Lower lobe of right lung (tissue), 2 donors: ENCODE measurements at regions not wholly inside any gene's neighbourhood (a gene's known extent, or its start where the extent isn't known, plus 50 kb on each side); places are given as distances from the start of the nearest gene placed in this dataset.

Experiments used
- ATAC-seq, 2 donors: fragments of 200-7000 bp; cut with Tn5 transposase; one replicate each; pipeline ENCODE4 v1.9.1; 2020 to 2022; ENCODE audit warnings: mild to moderate bottlenecking in 2 of 2, moderate library complexity in 2 of 2
- DNase-seq: peaks from one replicate; pipeline ENCODE4 v3.0.0-alpha.2; 2020
- H3K27ac ChIP-seq: fragments of 200-600 bp; one replicate; pipeline ENCODE4 v1.8.0; 2022
- H3K27me3 ChIP-seq: fragments of 200-600 bp; one replicate; pipeline ENCODE4 v1.8.0; 2022; ENCODE audit warnings: low read depth
- H3K36me3 ChIP-seq: fragments of 200-600 bp; one replicate; pipeline ENCODE4 v1.8.0; 2022; ENCODE audit warnings: mild to moderate bottlenecking
- H3K4me1 ChIP-seq: fragments of 200-600 bp; one replicate; pipeline ENCODE4 v1.8.0; 2022
- H3K4me3 ChIP-seq: fragments of 200-600 bp; one replicate; pipeline ENCODE4 v1.8.0; 2022; ENCODE audit warnings: mild to moderate bottlenecking
- H3K9me3 ChIP-seq: fragments of 200-600 bp; one replicate; pipeline ENCODE4 v1.8.0; 2022
- CTCF ChIP-seq: fragments of 200-600 bp; IDR thresholded peaks from one replicate; pipeline ENCODE4 v1.8.0; 2022; ENCODE audit warnings: antibody characterized with exemption, mild to moderate bottlenecking
- intact Hi-C: fragments of 100-400 bp; cut with DNase I; formaldehyde crosslinking; loops from one replicate; pipeline ENCODE4 v1.11.0; 2022
- donor health status: DM: no; HTN: yes; CAD: no; lungs with severe emphysema.

- peaks cover 4% of the 10 kb centered on the region for H3K27me3 ChIP-seq
- no peak overlapping the region for H3K27ac ChIP-seq
- H3K36me3 ChIP-seq: no peaks in the 10 kb centered on the region
- DNase-seq: no peak
- H3K4me3 ChIP-seq: no peak overlapping the region
- ATAC-seq: no peak
- TF ChIP-seq CTCF: no peak
- no peaks in the 10 kb centered on the region for H3K4me1 ChIP-seq
- intact Hi-C loops: no loop called here
- no peaks in the 10 kb centered on the region for H3K9me3 ChIP-seq
Observed at GRCh38 chr2:216315802-216316603, 56.3 kb downstream of the MARCHF4 start.

GRCh38 chr2:216312441-216312840, 59.8 kb downstream of the MARCHF4 start:
- intact Hi-C loops: no loop called here
- H3K4me3 ChIP-seq: no peak overlapping the region
- H3K27ac ChIP-seq: no peak overlapping the region
- H3K9me3 ChIP-seq: no peaks in the 10 kb centered on the region
- no peak for DNase-seq
- no peaks in the 10 kb centered on the region for H3K4me1 ChIP-seq
- ATAC-seq: no peak
- no peak for TF ChIP-seq CTCF
- H3K27me3 ChIP-seq: peaks cover 4% of the 10 kb centered on the region
- H3K36me3 ChIP-seq: no peaks in the 10 kb centered on the region

GRCh38 chr2:216308576-216308975, 63.7 kb downstream of the MARCHF4 start:
- intact Hi-C loops: no loop called here
- no peaks in the 10 kb centered on the region for H3K9me3 ChIP-seq
- H3K4me3 ChIP-seq: no peak overlapping the region
- no peak overlapping the region for H3K27ac ChIP-seq
- H3K27me3 ChIP-seq: no peaks in the 10 kb centered on the region
- no peaks in the 10 kb centered on the region for H3K36me3 ChIP-seq
- no peak for TF ChIP-seq CTCF
- DNase-seq (no peak), ATAC-seq (no peak)
- no peaks in the 10 kb centered on the region for H3K4me1 ChIP-seq

GRCh38 chr2:216307496-216307895, 64.8 kb downstream of the MARCHF4 start:
- no peak overlapping the region for H3K4me3 ChIP-seq
- no peak for TF ChIP-seq CTCF
- no peaks in the 10 kb centered on the region for H3K4me1 ChIP-seq
- intact Hi-C loops: no loop called here
- H3K27me3 ChIP-seq: no peaks in the 10 kb centered on the region
- H3K27ac ChIP-seq: no peak overlapping the region
- ATAC-seq (no peak), DNase-seq (no peak)
- no peaks in the 10 kb centered on the region for H3K9me3 ChIP-seq
- H3K36me3 ChIP-seq: no peaks in the 10 kb centered on the region

GRCh38 chr2:216306868-216307267, 65.4 kb downstream of the MARCHF4 start:
- H3K4me1 ChIP-seq: no peaks in the 10 kb centered on the region
- DNase-seq: no peak
- H3K27me3 ChIP-seq: no peaks in the 10 kb centered on the region
- intact Hi-C loops: no loop called here
- TF ChIP-seq CTCF: no peak
- H3K36me3 ChIP-seq: no peaks in the 10 kb centered on the region
- H3K9me3 ChIP-seq: no peaks in the 10 kb centered on the region
- no peak overlapping the region for H3K4me3 ChIP-seq
- no peak overlapping the region for H3K27ac ChIP-seq
- peak; percentile 24 to 35 for ATAC-seq
